Ascending aorta (tissue), 2 donors: ENCODE measurements at regions not wholly inside any gene's neighbourhood (a gene's known extent, or its start where the extent isn't known, plus 50 kb on each side); places are given as distances from the start of the nearest gene placed in this dataset.

ENCODE experiments used
- DNase-seq, 2 donors: peaks; one replicate each; pipeline ENCODE4 v3.0.0-alpha.2; 2019; ENCODE audit warnings: low spot score in 2 of 2
- H3K27ac ChIP-seq, 2 donors: fragments of 200-600 bp; sonication (generic); one replicate each; pipeline ENCODE4 v1.5.1; 2016 to 2017; ENCODE audit warnings: mild to moderate bottlenecking in 1 of 2
- H3K27me3 ChIP-seq: fragments of 200-600 bp; sonication (generic); one replicate; pipeline ENCODE4 v1.5.1; 2017
- H3K36me3 ChIP-seq, 2 donors: fragments of 200-600 bp; sonication (generic); one replicate each; pipeline ENCODE4 v1.5.1; 2016
- H3K4me1 ChIP-seq, 2 donors: fragments of 200-600 bp; sonication (generic); one replicate each; pipeline ENCODE4 v1.5.1; 2016 to 2017; ENCODE audit warnings: mild to moderate bottlenecking in 1 of 2
- H3K4me3 ChIP-seq, 2 donors: fragments of 200-600 bp; sonication (generic); one replicate each; pipeline ENCODE4 v1.5.1; 2016 to 2017; ENCODE audit warnings: mild to moderate bottlenecking in 1 of 2
- H3K9me3 ChIP-seq, 2 donors: fragments of 200-600 bp; sonication (generic); one replicate each; pipeline ENCODE4 v1.5.1; 2016
- intact Hi-C: fragments of 100-400 bp; cut with DNase I; formaldehyde crosslinking; loops from one replicate; pipeline ENCODE4 v1.15.1; 2023
- TF ChIP-seq, protein P1 (sequence below), 3 experiments: fragments of 200-600 bp in 2 of 3; fragments of 450-650 bp in 1 of 3; sonication (generic) in 2 of 3; IDR thresholded peaks; one replicate each; pipeline ENCODE4 v1.5.1; 2016 to 2019; ENCODE audit warnings: antibody characterized with exemption in 3 of 3, mild to moderate bottlenecking in 1 of 3, moderate library complexity in 1 of 3

DNA sequence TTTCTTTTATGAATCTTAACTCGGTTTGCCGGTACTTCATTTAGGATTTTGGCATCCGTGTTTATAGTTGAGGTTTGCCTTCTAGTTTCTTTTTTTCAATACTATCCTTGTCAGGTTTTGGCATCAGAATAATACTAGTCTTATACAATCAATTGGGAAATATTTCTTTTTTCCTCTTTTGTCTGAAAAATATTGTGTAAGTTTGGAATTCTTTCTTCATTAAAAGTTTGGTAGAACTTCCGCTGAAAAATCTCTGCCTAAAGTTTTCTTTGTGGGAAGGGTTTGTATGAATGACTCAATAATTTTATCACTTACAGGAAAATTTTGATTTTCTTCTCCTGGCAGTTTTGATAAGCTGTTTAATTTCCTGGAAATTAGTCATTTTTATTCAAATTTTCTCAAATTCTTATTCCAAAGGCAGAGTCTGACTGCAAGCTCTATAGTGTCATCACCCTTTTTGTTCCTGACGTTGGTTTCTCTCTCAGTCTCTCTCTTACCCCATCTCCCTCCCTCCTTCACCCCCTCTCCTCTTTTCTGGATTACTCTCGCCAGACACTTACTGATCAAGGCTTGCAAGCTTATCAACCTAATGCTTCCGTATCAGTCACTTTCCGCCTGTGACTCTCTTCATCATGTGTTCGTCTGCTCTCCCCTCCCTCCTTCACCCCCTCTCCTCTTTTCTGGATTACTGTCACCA is 555.7 kb downstream of the TBC1D22A start:
- H3K4me3 ChIP-seq: no peak overlapping the region
- no peak overlapping the region for H3K27ac ChIP-seq
- TF ChIP-seq, protein P1, sequence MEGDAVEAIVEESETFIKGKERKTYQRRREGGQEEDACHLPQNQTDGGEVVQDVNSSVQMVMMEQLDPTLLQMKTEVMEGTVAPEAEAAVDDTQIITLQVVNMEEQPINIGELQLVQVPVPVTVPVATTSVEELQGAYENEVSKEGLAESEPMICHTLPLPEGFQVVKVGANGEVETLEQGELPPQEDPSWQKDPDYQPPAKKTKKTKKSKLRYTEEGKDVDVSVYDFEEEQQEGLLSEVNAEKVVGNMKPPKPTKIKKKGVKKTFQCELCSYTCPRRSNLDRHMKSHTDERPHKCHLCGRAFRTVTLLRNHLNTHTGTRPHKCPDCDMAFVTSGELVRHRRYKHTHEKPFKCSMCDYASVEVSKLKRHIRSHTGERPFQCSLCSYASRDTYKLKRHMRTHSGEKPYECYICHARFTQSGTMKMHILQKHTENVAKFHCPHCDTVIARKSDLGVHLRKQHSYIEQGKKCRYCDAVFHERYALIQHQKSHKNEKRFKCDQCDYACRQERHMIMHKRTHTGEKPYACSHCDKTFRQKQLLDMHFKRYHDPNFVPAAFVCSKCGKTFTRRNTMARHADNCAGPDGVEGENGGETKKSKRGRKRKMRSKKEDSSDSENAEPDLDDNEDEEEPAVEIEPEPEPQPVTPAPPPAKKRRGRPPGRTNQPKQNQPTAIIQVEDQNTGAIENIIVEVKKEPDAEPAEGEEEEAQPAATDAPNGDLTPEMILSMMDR (IDR thresholded peaks at IDR 0.05): no peak
- intact Hi-C loops: no loop called here
- H3K4me1 ChIP-seq: no peaks in the 10 kb centered on the region
- H3K27me3 ChIP-seq: no peaks in the 10 kb centered on the region
- H3K9me3 ChIP-seq: peaks cover 0 to 13% of the 10 kb centered on the region in 2 donors
- no peaks in the 10 kb centered on the region for H3K36me3 ChIP-seq
- DNase-seq: no peak

DNA sequence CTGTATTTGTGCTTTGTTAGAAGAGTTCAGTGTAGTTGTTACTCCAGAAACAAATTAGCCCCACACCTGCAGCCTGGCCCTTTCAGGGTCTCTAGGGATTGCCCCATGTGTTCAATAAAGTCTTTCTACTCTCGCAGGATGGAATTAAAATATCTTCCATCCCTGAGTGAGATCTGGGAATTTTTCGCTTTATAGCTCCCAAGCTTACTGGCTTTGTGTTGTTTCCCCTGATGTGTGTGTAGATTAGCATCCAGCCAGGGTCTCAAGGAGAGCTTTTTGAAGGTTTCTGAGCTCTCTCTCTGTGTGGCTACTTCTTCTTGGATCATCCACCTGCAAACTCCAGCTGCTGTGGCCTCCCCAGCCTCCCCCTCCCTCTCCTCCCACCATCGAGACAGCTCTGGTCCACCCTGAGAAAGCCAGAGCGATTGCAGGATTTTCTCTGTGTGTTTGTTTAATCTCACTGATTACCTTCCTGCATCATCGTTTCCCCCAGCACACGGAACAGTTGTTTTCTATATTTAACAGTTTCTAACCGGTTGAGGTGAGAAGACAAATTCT is 553.5 kb downstream of the TBC1D22A start:
- no peak for DNase-seq
- no peaks in the 10 kb centered on the region for H3K4me1 ChIP-seq

DNA sequence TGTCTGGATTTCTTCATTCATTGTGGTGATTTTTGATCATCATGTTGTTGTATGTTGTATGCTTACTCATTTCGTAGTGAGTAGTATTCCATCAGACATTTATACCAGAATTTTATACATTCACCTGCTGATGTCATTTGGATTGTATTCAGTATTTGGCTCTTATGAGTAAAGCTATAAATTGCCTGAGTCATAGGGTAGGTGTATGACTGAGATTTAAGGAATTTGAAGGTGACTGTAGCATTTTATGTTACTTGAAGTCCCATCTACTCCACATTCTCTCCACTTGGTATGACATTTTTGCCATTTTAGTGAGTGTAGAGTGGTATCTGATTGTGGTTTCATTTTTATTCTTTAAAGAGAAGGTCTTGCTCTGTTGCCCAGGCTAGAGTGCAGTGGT is 548.2 kb downstream of the TBC1D22A start:
- intact Hi-C loops: no loop called here
- Histone ChIP-seq H3K4me1 (no peaks in the 10 kb centered on the region), H3K9me3 (peaks cover 0 to 11% of the 10 kb centered on the region in 2 donors), H3K27me3 (no peaks in the 10 kb centered on the region), H3K27ac (no peak overlapping the region), H3K4me3 (no peak overlapping the region), H3K36me3 (no peaks in the 10 kb centered on the region)
- TF ChIP-seq, protein P1 (IDR thresholded peaks at IDR 0.05): no peak
- DNase-seq: no peak

More for the DNA sequence above, 553.5 kb downstream of the TBC1D22A start:
- peaks cover 0 to 20% of the 10 kb centered on the region in 2 donors for H3K9me3 ChIP-seq
- H3K4me3 ChIP-seq: no peak overlapping the region
- no peaks in the 10 kb centered on the region for H3K36me3 ChIP-seq
- H3K27me3 ChIP-seq: no peaks in the 10 kb centered on the region
- intact Hi-C loops: no loop called here
- H3K27ac ChIP-seq: no peak overlapping the region
- TF ChIP-seq, protein P1 (IDR thresholded peaks at IDR 0.05): no peak

DNA sequence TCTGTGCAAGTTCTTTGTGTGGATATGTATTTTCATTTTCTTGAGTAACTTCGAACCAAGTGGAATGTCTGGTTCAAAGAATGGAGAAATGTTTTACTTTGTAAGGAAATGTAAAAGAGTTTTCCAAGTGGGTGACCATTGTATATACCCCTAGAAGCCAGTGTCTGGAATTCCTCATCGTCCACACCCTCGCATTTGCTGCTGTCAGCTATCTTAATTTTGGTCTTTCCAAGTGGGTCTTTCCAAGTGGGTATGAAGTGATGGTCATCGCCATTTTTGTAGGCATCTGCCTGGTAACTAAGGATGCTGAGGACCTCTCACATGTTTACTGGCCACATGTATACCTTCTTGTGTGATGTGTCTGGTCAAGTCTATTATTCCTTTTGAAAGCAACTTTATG is 547.5 kb downstream of the TBC1D22A start:
- intact Hi-C loops: no loop called here
- TF ChIP-seq, protein P1 (IDR thresholded peaks at IDR 0.05): no peak
- Histone ChIP-seq H3K27ac (no peak overlapping the region), H3K36me3 (no peaks in the 10 kb centered on the region), H3K4me3 (no peak overlapping the region), H3K27me3 (no peaks in the 10 kb centered on the region), H3K4me1 (no peaks in the 10 kb centered on the region), H3K9me3 (peaks cover 0 to 11% of the 10 kb centered on the region in 2 donors)
- no peak for DNase-seq

DNA sequence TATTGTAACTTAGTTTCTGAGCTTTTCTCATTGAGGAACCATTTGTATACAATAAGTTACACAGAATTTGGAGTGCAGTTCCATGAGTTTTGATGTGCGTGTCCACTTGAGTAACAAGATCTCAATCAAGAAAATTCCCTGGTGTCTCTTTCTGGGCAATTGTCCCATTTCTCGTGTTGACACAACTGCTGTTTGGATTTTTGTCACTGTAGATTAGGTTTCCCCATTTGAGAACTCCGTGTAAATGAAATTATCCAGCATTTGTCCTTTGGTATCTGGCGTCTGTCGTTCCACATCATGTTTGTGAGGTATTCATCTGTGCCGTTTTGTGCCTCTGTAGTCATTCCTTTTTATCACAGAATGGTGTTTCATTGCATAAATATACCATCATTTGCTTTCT is 547.0 kb downstream of the TBC1D22A start:
- no peak overlapping the region for H3K4me3 ChIP-seq
- intact Hi-C loops: no loop called here
- H3K36me3 ChIP-seq: no peaks in the 10 kb centered on the region
- DNase-seq: no peak
- H3K27me3 ChIP-seq: no peaks in the 10 kb centered on the region
- TF ChIP-seq, protein P1 (IDR thresholded peaks at IDR 0.05): no peak
- no peaks in the 10 kb centered on the region for H3K4me1 ChIP-seq
- H3K9me3 ChIP-seq: peaks cover 0 to 11% of the 10 kb centered on the region in 2 donors
- H3K27ac ChIP-seq: no peak overlapping the region
